Activated T-helper 1 cell treated with anti-CD3 and anti-CD28 coated beads, Interleukin-2, amount 50 U/mL, for 16 hours (primary cell): ENCODE measurements at regions not wholly inside any gene's neighbourhood (a gene's known extent, or its start where the extent isn't known, plus 50 kb on each side); places are given as distances from the start of the nearest gene placed in this dataset.

Source experiments
- DNase-seq, 2 donors: peaks; one replicate each; pipeline ENCODE4 v3.0.0-alpha.2; 2020; ENCODE audit warnings: low read depth in 1 of 2, low spot score in 1 of 2

DNA sequence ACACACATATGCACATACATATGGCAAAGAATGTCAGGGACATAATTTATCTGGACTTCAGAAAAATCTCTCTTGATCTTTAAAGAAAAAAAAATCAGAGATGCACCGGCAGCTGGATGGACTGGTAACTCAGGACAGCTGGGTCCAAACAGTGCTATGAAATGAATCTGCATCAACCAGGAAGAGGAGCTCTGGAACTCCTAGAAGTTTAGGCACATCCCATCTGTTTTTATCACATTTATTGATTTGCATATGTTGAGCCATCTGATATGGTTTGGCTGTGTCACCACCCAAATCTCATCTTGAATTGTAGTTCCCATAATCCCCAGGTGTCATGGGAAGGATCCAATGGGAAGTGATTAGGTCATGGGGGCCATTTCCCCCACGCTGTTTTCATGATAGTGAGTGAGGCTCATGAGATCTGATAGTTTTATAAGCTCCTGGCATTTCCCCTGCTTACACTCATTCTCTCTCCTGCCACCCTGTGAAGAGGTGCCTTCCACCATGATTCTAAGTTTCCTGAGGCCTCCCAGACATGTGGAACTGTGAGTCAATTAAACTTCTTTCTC is 87.7 kb upstream of the AKIP1 start:
- DNase-seq, result no peak

DNA sequence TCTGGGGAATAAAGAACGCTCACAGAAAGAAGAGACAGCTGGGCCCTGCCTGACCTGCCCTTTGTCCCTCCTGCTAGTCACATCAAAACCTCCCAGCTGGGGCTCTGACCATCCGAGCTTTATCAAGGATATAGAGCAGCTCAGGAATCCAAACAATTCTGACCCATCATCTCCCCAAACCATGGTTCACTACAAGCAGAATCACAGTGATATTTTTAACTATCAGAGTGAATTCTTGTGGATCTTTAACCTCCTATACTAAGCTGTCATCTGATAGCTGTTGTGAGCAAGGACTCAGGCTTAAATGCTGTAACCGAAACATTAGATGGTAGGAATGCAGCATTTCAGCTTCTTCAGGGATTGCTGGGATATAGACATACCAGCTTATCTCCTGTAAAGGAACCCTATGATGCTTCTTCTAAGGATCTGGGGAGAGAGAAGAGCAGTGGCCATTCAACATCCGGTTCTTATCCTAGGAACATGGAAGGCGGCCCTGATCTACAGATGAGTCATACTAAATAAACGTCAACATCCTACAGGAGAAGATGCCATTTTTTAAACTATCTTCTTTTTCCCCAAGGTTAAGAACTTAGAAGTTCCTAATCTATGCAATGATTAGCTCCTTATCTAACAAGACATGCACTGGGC is 84.7 kb upstream of the AKIP1 start:
- no peak for DNase-seq

DNA sequence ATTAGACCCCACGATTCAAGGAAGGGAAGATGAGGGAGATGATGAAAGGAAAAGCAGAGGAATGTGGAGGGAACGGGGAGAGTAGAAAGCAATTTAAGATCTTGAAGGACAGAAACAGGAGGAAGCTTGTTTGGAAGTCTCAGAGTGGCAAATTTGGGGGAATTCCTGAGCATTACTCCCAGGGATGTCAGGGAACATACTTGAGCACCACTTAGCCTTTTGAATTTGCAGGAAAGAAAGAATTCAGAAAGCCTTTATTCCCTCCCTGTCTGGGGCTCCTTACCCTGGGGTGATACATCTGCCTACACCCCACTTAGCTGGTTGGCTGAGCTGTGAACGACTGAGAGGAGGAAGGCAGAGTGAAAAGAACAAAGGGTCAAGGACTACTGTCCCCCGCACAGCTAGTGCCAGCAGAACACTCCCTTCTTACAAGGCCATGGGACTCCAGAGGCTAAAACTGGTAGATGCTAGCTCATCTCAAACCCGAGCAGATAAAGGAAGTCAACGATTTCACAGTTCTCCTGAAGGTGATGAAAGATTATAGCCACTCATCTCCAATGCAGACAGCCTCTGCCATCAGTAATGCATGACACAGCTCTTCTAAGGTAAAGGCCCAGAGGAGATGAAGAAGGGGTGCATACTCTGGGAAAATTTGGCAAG is 84.0 kb upstream of the AKIP1 start:
- DNase-seq, result no peak

DNA sequence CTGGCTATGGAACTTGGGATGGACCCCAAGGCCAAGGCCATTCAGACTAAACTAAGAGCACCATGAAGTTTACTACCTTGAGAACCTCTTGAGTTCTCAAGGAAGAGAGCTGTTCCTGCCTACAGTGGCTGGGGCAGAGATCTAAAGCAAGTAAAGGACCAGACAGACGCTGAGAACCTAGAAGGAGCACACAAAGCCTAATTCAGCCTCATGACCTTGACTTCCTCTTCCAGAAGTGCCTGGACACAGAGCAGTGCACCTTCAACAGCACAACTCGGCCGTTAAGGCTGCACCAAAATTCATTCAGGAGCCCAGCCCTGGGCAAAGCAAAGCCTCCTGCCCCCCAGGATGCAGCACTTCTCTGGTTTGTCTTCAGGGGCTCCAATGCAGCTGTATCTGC is 82.9 kb upstream of the AKIP1 start:
- no peak for DNase-seq

DNA sequence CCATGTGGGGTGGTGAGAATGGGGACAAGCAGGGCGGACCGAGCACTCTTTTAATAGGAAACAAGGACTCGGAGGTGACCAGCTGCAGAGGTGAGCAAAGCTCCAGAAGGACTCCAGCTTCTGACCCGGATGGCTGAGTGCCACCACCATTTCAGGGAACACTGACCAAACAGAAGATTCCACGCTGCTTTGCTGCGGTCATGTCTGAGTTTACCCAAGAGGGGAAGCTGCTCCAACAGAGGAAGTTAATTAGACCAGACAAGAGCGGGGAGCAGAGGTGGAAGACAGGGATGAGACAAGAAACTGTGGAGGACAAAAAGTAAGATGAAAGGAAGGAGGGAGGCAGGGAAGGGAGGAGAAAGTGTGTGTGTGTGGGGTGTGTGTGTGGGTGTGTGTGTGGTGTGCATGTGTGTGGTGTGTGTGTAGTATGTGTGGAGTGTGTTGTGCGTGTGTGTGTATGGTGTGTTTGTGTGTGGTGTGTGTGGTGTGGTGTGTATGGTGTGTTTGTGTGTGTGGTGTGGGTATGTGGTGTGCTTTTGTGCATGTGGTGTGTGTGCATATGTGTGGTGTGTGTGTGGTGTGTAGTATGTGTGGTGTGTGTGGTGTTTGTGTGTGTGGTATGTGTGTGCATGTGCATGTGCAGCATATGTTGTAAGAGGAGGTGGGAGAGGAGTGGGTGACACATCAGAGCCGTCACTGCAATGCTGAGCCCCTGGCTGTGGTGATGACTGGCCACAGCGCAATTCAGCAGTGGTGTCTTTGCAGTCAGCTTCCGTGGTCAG is 82.2 kb upstream of the AKIP1 start:
- DNase-seq, result no peak

DNA sequence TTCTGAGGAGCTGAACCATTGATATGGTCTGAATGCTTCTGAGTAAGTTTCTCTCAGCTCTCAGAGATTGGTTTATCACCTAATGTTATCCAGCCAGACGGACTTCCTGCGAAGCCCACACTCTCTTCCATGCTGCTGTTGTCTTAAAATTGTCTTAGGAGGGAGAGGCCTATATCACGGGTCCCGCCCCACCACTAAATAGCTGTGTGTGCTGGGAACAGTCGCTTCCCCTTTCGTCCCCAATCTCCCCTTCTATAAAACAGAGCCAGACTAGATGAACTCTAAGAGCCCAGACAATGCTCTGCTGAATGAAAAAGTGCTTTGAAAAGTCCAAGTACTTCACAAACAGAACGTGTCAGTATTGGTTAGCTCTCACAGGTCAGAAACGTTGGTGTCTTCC is 81.4 kb upstream of the AKIP1 start:
- DNase-seq, result no peak

DNA sequence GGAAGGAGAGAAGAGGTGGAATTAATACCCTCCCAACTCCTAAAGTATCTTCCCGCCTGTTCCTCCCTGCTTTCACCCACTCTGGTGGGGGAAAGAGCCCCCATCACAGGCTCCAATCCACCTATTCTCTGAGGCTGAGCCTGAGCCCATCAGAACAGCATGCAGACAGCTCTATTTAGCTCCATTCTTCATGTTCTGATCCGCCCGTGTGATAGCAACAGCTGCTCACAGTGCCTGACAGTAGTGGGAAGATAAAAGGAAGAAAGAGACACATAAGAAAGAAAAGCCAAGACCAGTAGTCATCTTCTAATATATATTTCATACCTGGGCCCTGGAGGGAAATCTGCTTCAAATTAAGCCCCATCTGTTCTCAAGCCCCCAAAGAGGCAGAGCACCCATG is 80.3 kb upstream of the AKIP1 start:
- DNase-seq, result no peak

DNA sequence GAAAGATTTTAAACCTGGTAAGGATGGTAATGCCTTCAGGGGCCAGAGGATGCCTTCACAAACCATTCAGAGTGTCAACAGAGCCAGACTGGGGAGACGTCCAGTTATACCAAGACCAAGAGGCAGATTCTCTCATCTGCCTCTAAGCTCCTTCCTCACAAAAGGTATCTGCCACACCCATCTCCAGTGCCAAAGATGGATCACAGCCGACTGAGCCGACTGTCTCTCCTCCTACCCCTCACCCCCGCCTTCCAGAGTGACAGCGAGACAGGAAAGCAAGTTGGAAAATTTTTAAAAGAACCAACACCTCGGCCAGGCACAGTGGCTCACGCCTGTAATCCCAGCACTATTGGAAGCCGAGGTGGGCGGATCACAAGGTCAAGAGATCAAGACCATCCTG is 79.1 kb upstream of the AKIP1 start:
- no peak for DNase-seq

DNA sequence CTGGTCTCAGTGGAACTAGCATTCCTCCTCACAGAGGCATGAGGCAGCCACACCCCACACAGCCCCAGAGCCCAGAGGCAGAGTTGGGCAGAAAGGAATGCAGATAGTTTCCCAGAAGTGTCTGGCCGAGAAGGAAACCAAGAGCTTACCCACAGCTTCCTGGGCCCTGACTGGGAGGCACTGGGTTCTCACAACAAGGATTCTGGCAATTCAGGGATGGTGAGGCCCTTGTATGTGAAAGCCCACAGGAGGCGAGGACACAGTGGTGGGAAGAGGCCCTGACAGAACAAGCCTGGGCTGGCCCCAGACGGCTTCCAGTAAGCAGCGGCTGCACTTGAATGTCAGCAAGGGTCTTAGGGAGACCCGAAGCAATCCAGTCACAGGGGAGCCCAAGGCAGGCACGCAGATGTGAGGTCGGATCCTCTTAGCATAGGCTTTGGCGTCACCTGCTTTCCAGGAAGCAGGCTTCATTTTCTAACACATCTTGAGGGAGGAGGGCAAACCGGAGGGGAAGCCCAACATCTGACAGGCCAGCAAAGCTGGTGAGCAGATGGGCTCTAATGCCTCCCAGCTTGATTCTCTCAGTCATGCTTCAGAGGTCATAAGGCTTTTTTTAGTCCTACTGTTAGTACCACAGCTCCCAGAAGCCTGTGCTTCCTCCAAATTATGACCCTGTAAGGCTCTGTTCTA is 78.3 kb upstream of the AKIP1 start:
- DNase-seq, result no peak

DNA sequence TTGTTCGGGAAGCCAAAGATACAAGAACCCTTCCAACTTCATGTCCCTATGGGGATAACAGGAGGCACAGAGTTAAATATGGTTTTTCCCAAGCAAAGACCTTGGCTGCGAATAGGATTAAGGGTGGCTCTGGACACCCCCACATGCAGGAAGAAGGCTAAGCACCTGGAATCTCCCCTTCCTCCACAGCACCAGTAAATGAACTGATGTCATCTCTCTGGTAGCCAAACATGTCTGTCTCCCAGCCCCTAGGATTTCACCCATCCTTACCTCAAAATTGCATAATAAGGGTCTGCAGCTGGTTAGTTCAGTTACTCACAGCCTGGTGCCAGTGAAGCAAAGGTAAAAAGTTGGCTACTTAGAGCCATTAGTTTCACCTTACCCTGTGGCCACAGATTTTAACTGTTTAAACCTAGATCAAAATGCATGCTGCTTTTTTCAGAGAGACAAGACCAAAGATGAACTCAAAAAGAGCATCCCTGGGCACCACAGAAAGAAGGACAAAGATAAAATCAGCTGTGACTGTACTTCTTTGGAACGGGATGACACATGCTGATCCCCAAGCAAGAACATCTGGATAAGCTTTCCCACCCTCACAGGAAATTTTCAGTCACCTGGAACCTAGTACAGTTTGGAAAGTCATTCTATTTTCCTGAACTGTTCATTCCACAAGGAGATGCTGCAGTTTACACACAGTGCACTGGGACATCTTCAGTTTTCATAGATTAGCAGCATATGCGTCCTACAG is 77.2 kb upstream of the AKIP1 start:
- no peak for DNase-seq

DNA sequence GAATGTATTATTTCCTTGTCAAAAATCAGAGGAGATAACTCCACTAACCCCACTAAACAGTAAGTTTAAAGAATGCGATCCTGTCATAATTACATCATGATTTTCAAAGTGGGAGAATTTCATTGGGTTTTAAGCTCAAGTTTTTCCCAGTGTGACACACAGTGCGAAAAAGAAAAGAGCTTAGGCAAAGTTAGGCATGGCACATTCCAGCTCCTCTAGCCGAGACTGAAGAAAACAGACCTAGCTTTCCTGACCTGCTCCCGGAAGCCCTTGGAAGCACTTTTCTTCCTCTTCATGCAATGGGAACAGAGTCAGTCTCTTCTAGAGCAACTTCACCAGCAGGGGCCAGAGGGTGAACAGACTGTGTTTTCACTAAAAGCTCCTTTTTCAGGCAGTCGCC is 76.6 kb upstream of the AKIP1 start:
- DNase-seq, result no peak

DNA sequence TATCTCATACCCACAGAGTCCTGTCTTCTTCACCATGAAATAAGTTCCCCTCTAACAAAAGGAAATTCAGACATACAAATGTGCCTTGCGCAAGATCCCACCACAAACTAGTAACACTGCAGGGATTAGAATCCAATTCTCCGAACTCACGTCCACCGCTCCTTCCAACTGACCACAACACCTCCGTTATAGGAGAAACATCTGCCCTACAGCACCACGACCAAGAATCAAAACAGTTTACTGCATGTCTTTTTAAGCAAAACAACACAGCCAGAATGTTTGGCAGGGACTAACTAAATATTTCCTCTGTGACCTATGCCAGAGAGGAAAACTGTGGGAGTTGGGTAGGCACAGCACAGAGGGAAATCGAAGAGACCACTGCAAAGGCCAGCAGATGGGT is 72.7 kb upstream of the AKIP1 start:
- no peak for DNase-seq

DNA sequence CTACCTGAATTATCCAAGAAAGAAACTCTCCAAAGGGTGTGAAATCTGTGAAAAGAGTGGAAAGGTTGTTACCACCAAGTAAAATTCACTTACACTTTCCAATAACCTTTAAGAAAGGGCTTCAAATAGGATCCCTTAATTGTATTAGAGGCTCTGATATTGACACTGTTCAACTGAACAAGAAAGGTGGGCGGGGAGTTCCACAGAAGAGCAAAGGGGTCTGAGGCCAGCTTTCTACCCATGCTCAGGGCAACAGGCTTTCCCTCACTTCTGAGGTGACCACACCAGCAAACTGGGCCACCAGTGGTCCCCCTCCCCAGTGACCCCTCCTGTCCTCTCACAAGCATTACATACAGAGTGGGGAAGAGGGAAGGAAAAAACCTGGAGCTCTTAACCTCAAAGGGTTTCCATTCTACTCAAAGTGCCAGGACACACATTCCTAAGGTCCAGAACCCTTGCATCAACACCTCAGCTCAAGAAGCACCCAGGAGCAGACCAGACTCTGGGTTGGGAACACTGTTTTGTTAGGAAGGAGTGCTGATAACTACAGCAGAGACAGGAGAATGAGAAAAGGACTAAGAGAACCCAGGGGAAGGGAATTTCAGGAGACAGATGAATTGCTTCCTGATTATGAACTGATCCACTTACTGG is 71.6 kb upstream of the AKIP1 start:
- DNase-seq, result no peak

DNA sequence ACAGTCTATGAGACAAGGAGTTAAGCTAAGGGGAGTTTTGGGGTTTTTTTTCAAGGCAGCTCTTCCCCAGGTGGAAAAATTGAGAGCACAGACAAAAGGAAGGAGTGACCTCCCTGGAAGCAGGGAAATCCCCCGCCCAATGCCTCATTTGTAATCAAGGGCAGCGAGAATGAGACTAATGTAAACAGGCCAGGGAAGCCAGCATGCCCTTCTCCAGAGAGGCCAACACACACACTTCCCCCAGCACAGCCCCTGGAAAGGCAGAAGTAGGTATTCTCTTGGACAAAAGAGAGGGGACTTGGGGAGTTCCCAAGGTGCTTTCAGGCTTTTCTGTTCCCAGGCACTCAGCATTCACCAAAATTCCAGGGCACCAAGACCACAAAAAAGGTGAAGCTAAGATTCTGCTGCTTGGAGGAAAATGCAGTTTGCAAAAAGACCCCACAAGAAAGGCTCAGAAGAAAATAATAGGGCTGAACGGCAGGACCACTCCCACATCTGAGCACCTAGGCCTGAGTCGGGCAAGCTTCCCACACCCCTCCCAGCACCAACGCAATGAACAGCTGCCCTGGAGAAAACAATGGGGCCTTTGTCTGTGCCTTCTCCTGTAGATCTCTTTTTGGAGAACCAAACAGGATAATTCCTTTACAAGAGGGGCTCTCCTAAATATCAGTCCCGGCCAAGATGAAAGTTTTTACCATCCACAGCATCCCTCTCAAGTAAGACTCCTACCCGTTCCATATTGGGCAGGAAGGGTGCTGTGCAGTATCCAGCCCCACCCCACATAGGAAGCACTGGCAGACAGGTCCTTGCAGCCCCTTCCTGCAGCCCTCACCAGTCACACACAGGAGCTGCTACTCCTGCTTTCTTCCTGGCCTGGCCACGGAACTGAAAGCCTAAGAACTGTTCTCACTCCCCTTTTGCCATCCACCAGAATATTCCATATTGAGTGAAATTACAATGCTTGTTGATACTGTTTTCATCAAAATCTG is 70.7 kb upstream of the AKIP1 start:
- no peak for DNase-seq

DNA sequence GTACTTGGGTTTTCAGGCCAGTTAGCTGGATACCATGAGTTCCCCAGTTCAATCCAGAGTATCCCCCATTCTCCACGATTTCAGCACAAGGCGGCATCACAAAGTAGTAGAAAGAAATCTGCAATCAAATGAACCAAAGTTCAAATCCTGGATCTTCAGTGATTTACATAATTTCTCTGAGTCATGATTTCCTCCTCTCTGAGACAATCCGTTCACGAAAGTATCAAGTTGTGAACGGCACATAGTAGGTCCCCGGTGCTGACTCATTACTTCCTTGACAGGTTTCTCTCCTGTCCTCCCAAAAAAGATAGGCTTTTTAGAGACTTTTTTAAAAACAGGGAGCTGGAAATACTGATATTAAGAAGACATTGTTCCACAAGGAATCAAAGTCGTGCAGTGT is 69.1 kb upstream of the AKIP1 start:
- DNase-seq, result no peak

DNA sequence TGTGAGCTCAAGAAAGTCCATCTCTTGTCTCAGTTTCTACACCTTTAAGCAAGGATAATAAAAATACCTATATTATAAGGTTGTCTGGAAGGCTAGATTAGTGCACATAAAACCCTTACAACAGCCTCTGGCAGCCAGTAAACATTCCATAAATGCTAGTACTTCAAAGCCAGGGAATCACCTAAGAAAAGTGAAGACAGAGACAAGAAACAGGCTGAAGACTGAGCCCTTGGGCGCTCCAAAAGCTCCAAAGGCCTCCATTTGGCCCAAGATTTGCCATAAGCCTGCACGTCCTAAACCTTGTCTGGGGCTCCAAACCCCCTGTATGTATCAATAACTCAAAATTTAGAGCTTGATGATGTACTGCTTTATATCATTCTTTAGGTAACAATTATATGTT is 52.2 kb upstream of the AKIP1 start:
- DNase-seq, result no peak
